HG03025 (cell line): ENCODE measurements at regions not wholly inside any gene's neighbourhood (a gene's known extent, or its start where the extent isn't known, plus 50 kb on each side); places are given as distances from the start of the nearest gene placed in this dataset.
"Not testable (repeated sequence)": the region's sequence is repeated elsewhere in the genome, so short reads cannot be mapped to it uniquely, and the experiment has no call there.

ENCODE experiments used
- ATAC-seq: cut with Tn5 transposase; IDR thresholded peaks from one replicate; pipeline ENCODE4 v1.9.1; 2021; ENCODE audit warnings: mild to moderate bottlenecking, moderate library complexity; ENCODE audit not compliant: unreplicated experiment, low FRiP score

- ATAC-seq, result no peak
Observed at GRCh38 chr7:84941936-84942335, 244.9 kb downstream of the SEMA3D start.

GRCh38 chr7:84941291-84941690 is 245.6 kb downstream of the SEMA3D start:
- ATAC-seq, result no peak

GRCh38 chr7:84939888-84940287 is 247.0 kb downstream of the SEMA3D start:
- ATAC-seq, result no peak

GRCh38 chr7:84939442-84939841 is 247.4 kb downstream of the SEMA3D start:
- ATAC-seq, result no peak

GRCh38 chr7:84924353-84924752 is 262.5 kb downstream of the SEMA3D start:
- ATAC-seq, result no peak

- no peak for ATAC-seq
Observed at GRCh38 chr7:84923348-84923747, 263.5 kb downstream of the SEMA3D start.

GRCh38 chr7:84921154-84921553 is 265.7 kb downstream of the SEMA3D start:
- ATAC-seq, result no peak

- not testable (repeated sequence) for ATAC-seq
Observed at GRCh38 chr7:84916973-84917372, 269.9 kb downstream of the SEMA3D start.

GRCh38 chr7:84916161-84916560 is 270.7 kb downstream of the SEMA3D start:
- ATAC-seq, result no peak

- ATAC-seq, result no peak
Observed at GRCh38 chr7:84914598-84914997, 272.3 kb downstream of the SEMA3D start.

- no peak for ATAC-seq
Observed at GRCh38 chr7:84913731-84914130, 273.1 kb downstream of the SEMA3D start.

GRCh38 chr7:84912993-84913635 is 273.7 kb downstream of the SEMA3D start:
- no peak for ATAC-seq

GRCh38 chr7:84912537-84912936 is 274.3 kb downstream of the SEMA3D start:
- ATAC-seq, result no peak

GRCh38 chr7:84912018-84912417 is 274.8 kb downstream of the SEMA3D start:
- no peak for ATAC-seq

- no peak for ATAC-seq
Observed at GRCh38 chr7:84911077-84911476, 275.8 kb downstream of the SEMA3D start.

- ATAC-seq, result not testable (repeated sequence)
Observed at GRCh38 chr7:84910322-84910721, 276.5 kb downstream of the SEMA3D start.

- no peak for ATAC-seq
Observed at GRCh38 chr7:84908196-84908793, 278.6 kb downstream of the SEMA3D start.

- no peak for ATAC-seq
Observed at GRCh38 chr7:84906889-84907288, 280.0 kb downstream of the SEMA3D start.

GRCh38 chr7:84904561-84904960 is 282.3 kb downstream of the SEMA3D start:
- ATAC-seq, result no peak

GRCh38 chr7:84901366-84901765 is 285.5 kb downstream of the SEMA3D start:
- no peak for ATAC-seq

- no peak for ATAC-seq
Observed at GRCh38 chr7:84900215-84900614, 286.6 kb downstream of the SEMA3D start.

- ATAC-seq, result no peak
Observed at GRCh38 chr7:84895563-84895962, 291.3 kb downstream of the SEMA3D start.
